ENCODE measurements at regions not wholly inside any gene's neighbourhood (a gene's known extent, or its start where the extent isn't known, plus 50 kb on each side); places are given as distances from the start of the nearest gene placed in this dataset.
"Not testable (repeated sequence)": the region's sequence is repeated elsewhere in the genome, so short reads cannot be mapped to it uniquely, and the experiment has no call there.

- TF ChIP-seq CTCF (IDR thresholded peaks at IDR 0.05), result peak in 2 of 4 donors; percentile 13 to 23
- TF ChIP-seq POLR2A (IDR thresholded peaks at IDR 0.05), result not testable (repeated sequence)
Observed at GRCh38 chr20:48374031-48374907, 453.5 kb downstream of the PREX1 start.

Measured in right lobe of liver (tissue), 4 donors.